Glomerular visceral epithelial cell (primary cell): ENCODE measurements at regions not wholly inside any gene's neighbourhood (a gene's known extent, or its start where the extent isn't known, plus 50 kb on each side); places are given as distances from the start of the nearest gene placed in this dataset.
"Not testable (repeated sequence)": the region's sequence is repeated elsewhere in the genome, so short reads cannot be mapped to it uniquely, and the experiment has no call there.

Experiments used
- DNase-seq: peaks from one replicate; pipeline ENCODE4 v3.0.0-alpha.2; 2016; ENCODE audit errors: extremely low spot score

- no peak for DNase-seq
These were observed 51.9 kb upstream of the PTPRJ start for GRCh38 chr11:47928426-47928825.

- DNase-seq = peak; percentile 74
These were observed 56.1 kb upstream of the PTPRJ start for GRCh38 chr11:47924184-47924691.

- DNase-seq = no peak
These were observed 56.7 kb upstream of the PTPRJ start for GRCh38 chr11:47923667-47924066.

- not testable (repeated sequence) for DNase-seq
These were observed 59.2 kb upstream of the PTPRJ start for GRCh38 chr11:47921080-47921555.

GRCh38 chr11:47918882-47919495 is 61.4 kb upstream of the PTPRJ start:
- peak; percentile 53 for DNase-seq

GRCh38 chr11:47918370-47918690 is 62.0 kb upstream of the PTPRJ start:
- no peak for DNase-seq

GRCh38 chr11:47917599-47918369 is 62.6 kb upstream of the PTPRJ start:
- peak; percentile 79 for DNase-seq

GRCh38 chr11:47916361-47916841 is 64.0 kb upstream of the PTPRJ start:
- no peak for DNase-seq

GRCh38 chr11:47915783-47916182 is 64.6 kb upstream of the PTPRJ start:
- no peak for DNase-seq

- no peak for DNase-seq
These were observed 65.0 kb upstream of the PTPRJ start for GRCh38 chr11:47915374-47915773.

GRCh38 chr11:47914743-47915142 is 65.6 kb upstream of the PTPRJ start:
- DNase-seq = no peak

- no peak for DNase-seq
These were observed 65.5 kb upstream of the NUP160 start for GRCh38 chr11:47913529-47914244.

GRCh38 chr11:47912843-47913437 is 64.8 kb upstream of the NUP160 start:
- DNase-seq = no peak

GRCh38 chr11:47911149-47911548 is 63.0 kb upstream of the NUP160 start:
- no peak for DNase-seq

GRCh38 chr11:47908198-47908597 is 60.0 kb upstream of the NUP160 start:
- DNase-seq = no peak

GRCh38 chr11:47907499-47907898 is 59.3 kb upstream of the NUP160 start:
- DNase-seq = peak; percentile 22

- no peak for DNase-seq
These were observed 57.9 kb upstream of the NUP160 start for GRCh38 chr11:47906066-47906465.

GRCh38 chr11:47905358-47906059 is 57.4 kb upstream of the NUP160 start:
- peak; percentile 7 for DNase-seq

GRCh38 chr11:47904808-47905207 is 56.7 kb upstream of the NUP160 start:
- no peak for DNase-seq

- DNase-seq = no peak
These were observed 55.9 kb upstream of the NUP160 start for GRCh38 chr11:47904048-47904447.

- no peak for DNase-seq
These were observed 51.7 kb upstream of the NUP160 start for GRCh38 chr11:47899801-47900200.
